BLaER1 (cell line): ENCODE measurements at regions not wholly inside any gene's neighbourhood (a gene's known extent, or its start where the extent isn't known, plus 50 kb on each side); places are given as distances from the start of the nearest gene placed in this dataset.

ENCODE experiments used
- H3K27ac ChIP-seq: shearing (Covaris generic); formaldehyde crosslinking; 2 replicates; pipeline ENCODE4 v1.8.1; 2022
- H3K27me3 ChIP-seq: shearing (Covaris generic); formaldehyde crosslinking; 2 replicates; pipeline ENCODE4 v1.8.1; 2022
- H3K36me3 ChIP-seq: shearing (Covaris generic); formaldehyde crosslinking; 2 replicates; pipeline ENCODE4 v1.8.1; 2022
- H3K4me1 ChIP-seq: shearing (Covaris generic); formaldehyde crosslinking; 2 replicates; pipeline ENCODE4 v1.8.1; 2022
- H3K4me2 ChIP-seq: shearing (Covaris generic); formaldehyde crosslinking; 2 replicates; pipeline ENCODE4 v1.8.1; 2022
- H3K4me3 ChIP-seq: shearing (Covaris generic); formaldehyde crosslinking; 2 replicates; pipeline ENCODE4 v1.8.1; 2022
- H3K9ac ChIP-seq: shearing (Covaris generic); formaldehyde crosslinking; 2 replicates; pipeline ENCODE4 v1.8.1; 2022
- H3K9me3 ChIP-seq: shearing (Covaris generic); formaldehyde crosslinking; 2 replicates; pipeline ENCODE4 v1.8.1; 2022
- H4K20me1 ChIP-seq: shearing (Covaris generic); formaldehyde crosslinking; 2 replicates; pipeline ENCODE4 v1.8.1; 2022
- Cebpa-rat ChIP-seq: shearing (Covaris generic); IDR thresholded peaks from 2 replicates; pipeline ENCODE4 v1.8.1; 2022

- H4K20me1 ChIP-seq, result no peaks in the 10 kb centered on the region
- no peaks in the 10 kb centered on the region for H3K27me3 ChIP-seq
- H3K9ac ChIP-seq, result no peak overlapping the region
- no peaks in the 10 kb centered on the region for H3K4me1 ChIP-seq
- H3K36me3 ChIP-seq, result no peaks in the 10 kb centered on the region
- peaks cover 25% of the 10 kb centered on the region for H3K9me3 ChIP-seq
- no peak for TF ChIP-seq Cebpa-rat
- H3K4me2 ChIP-seq, result no peak overlapping the region
- H3K4me3 ChIP-seq, result no peak overlapping the region
- no peak overlapping the region for H3K27ac ChIP-seq
Observed at GRCh38 chr1:87218618-87219017, 110.1 kb upstream of the LMO4 start.

DNA sequence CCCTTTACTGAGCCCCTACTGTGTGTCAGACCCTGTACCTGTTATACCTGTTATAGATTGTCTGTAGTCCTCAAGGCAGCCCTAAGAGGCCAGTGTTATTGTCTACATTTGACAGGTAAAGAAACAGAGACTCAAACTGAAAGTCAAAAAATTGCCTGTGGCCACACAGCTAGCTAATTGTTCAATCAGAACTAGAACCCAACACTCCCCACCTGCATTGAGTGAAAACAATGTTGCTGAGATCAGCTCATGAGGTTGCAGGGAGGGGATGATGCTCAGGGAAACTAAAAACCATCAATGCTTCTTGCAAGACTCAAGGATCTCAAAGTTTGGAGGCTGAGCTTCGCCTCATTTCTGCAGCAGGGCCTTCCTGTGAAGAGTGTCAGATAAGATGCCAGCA lies 109.5 kb upstream of the LMO4 start:
- H3K27ac ChIP-seq, result no peak overlapping the region
- H3K4me2 ChIP-seq, result no peak overlapping the region
- no peaks in the 10 kb centered on the region for H3K36me3 ChIP-seq
- H3K4me1 ChIP-seq, result no peaks in the 10 kb centered on the region
- H3K4me3 ChIP-seq, result no peak overlapping the region
- no peaks in the 10 kb centered on the region for H3K27me3 ChIP-seq
- H4K20me1 ChIP-seq, result no peaks in the 10 kb centered on the region
- H3K9me3 ChIP-seq, result peaks cover 25% of the 10 kb centered on the region
- TF ChIP-seq Cebpa-rat, result no peak
- no peak overlapping the region for H3K9ac ChIP-seq

- peaks cover 23% of the 10 kb centered on the region for H3K9me3 ChIP-seq
- H3K4me3 ChIP-seq, result no peak overlapping the region
- no peak overlapping the region for H3K4me2 ChIP-seq
- H3K27ac ChIP-seq, result no peak overlapping the region
- no peak overlapping the region for H3K9ac ChIP-seq
- no peaks in the 10 kb centered on the region for H4K20me1 ChIP-seq
- TF ChIP-seq Cebpa-rat, result no peak
- H3K4me1 ChIP-seq, result peaks cover 3% of the 10 kb centered on the region
- H3K27me3 ChIP-seq, result no peaks in the 10 kb centered on the region
- no peaks in the 10 kb centered on the region for H3K36me3 ChIP-seq
Observed at GRCh38 chr1:87219626-87220025, 109.1 kb upstream of the LMO4 start.

DNA sequence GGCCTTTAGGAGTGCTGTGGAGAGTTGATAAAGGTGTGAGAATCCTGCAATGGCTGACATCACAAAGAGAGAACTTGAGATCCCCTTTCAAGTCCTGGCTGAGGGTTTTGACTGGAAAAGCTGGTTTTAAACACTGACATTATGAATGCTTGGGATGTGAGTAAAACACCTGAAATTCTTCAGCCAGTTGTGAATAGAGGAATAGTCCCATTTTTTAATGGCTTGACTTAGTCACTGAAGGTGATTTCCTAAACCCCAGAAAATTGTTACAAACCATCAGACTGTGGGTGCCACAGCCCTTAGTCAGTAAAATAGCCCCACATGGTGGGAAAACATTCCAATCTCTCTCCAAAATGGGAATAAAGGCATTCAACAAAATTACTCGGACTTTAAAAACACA lies 107.7 kb upstream of the LMO4 start:
- Histone ChIP-seq H3K27me3 (no peaks in the 10 kb centered on the region), H3K4me3 (no peak overlapping the region), H4K20me1 (no peaks in the 10 kb centered on the region), H3K36me3 (no peaks in the 10 kb centered on the region), H3K4me2 (no peak overlapping the region), H3K4me1 (peaks cover 17% of the 10 kb centered on the region), H3K9ac (no peak overlapping the region), H3K27ac (no peak overlapping the region), H3K9me3 (peaks cover 10% of the 10 kb centered on the region)
- no peak for TF ChIP-seq Cebpa-rat

DNA sequence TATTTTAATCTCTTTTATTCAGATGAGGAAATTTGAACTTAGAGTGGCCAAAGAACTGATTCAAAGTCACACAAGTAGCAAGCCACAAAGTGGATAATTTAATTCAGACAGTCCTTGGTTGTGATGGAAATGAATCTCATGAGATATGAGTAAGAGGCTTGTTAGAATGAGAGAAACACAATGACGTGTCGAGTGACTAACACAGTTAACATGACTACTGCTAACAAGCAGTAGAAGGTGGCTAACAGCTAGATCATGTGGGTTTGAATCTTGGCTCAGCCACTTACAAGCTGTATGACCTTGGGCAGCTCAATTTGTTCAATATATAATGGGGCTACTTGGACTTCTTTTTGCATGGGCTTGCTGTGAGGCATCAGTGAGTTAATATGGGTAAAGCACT lies 104.5 kb upstream of the LMO4 start:
- TF ChIP-seq Cebpa-rat, result no peak
- Histone ChIP-seq H3K4me2 (no peak overlapping the region), H3K9ac (no peak overlapping the region), H3K27ac (no peak overlapping the region), H3K36me3 (no peaks in the 10 kb centered on the region), H3K9me3 (peaks cover 8% of the 10 kb centered on the region; the same call in 1 of the 2 replicates), H3K4me3 (no peak overlapping the region), H4K20me1 (no peaks in the 10 kb centered on the region), H3K4me1 (peaks cover 27% of the 10 kb centered on the region), H3K27me3 (no peaks in the 10 kb centered on the region)

DNA sequence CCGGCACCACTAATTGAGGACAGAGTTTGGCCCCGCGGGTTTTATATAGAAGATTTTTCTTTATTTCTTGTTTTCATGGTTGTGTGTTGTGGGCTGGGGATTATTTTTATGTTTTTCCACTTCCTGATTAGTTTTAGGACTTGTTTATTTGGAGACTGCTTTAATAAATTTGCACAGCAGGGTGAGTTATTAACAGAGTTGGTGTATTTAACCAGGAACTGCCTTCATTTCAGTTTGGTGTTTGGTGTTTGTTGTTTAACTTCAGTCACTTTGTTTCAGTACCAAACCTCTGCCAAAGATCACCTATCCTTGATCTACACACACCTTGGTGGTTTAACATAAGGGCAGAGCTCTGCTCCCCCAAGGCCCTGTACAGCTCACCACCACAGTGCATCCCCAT lies 103.5 kb upstream of the LMO4 start:
- peak overlapping the region; percentile 66 for H3K4me2 ChIP-seq
- no peaks in the 10 kb centered on the region for H4K20me1 ChIP-seq
- no peaks in the 10 kb centered on the region for H3K36me3 ChIP-seq
- TF ChIP-seq Cebpa-rat, result no peak
- peaks cover 27% of the 10 kb centered on the region for H3K4me1 ChIP-seq
- no peak overlapping the region for H3K4me3 ChIP-seq
- no peaks in the 10 kb centered on the region for H3K27me3 ChIP-seq
- H3K9ac ChIP-seq, result no peak overlapping the region
- H3K27ac ChIP-seq, result 0 out of 2 replicates have a peak overlapping the region, but pooled peaks have one; percentile 15
- peaks cover 8% of the 10 kb centered on the region; the same call in 1 of the 2 replicates for H3K9me3 ChIP-seq

- Histone ChIP-seq H3K4me3 (no peak overlapping the region), H4K20me1 (no peaks in the 10 kb centered on the region), H3K27ac (peak overlapping the region; percentile 35; the same call in 1 of the 2 replicates), H3K36me3 (no peaks in the 10 kb centered on the region), H3K9me3 (peaks cover 8% of the 10 kb centered on the region; the same call in 1 of the 2 replicates), H3K4me2 (peak overlapping the region; percentile 66), H3K4me1 (peaks cover 38% of the 10 kb centered on the region), H3K9ac (no peak overlapping the region), H3K27me3 (no peaks in the 10 kb centered on the region)
- no peak for TF ChIP-seq Cebpa-rat
Observed at GRCh38 chr1:87226341-87226760, 102.3 kb upstream of the LMO4 start.

DNA sequence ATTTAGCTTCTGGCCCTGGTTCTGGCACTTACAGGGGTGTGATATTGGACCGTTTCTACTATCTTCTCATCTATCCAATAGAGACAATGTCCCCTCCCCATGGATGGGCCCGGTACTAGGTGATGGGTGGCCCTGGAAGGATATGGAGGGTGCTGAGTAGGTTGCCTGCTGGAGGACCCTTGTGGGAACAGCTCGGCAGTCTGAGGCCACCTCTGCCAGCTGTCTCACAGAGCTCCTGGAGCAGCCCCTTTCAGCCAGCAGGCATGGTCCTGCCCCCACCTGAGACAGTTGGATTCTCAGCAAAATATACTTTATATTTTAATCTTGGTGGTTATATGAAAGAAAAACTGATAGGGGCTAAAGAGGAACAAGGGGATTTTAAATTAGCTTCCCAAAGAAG lies 101.0 kb upstream of the LMO4 start:
- Histone ChIP-seq H3K4me1 (peaks cover 51% of the 10 kb centered on the region), H4K20me1 (no peaks in the 10 kb centered on the region), H3K27me3 (no peaks in the 10 kb centered on the region)

GRCh38 chr1:87230501-87230900 lies 98.2 kb upstream of the LMO4 start:
- no peak for TF ChIP-seq Cebpa-rat
- no peak overlapping the region for H3K9ac ChIP-seq

More for the DNA sequence above, 101.0 kb upstream of the LMO4 start:
- no peaks in the 10 kb centered on the region for H3K36me3 ChIP-seq
- no peak overlapping the region for H3K4me3 ChIP-seq
- no peak for TF ChIP-seq Cebpa-rat
- H3K4me2 ChIP-seq, result no peak overlapping the region
- H3K9me3 ChIP-seq, result peaks cover 8% of the 10 kb centered on the region; the same call in 1 of the 2 replicates
- H3K9ac ChIP-seq, result no peak overlapping the region
- H3K27ac ChIP-seq, result no peak overlapping the region

DNA sequence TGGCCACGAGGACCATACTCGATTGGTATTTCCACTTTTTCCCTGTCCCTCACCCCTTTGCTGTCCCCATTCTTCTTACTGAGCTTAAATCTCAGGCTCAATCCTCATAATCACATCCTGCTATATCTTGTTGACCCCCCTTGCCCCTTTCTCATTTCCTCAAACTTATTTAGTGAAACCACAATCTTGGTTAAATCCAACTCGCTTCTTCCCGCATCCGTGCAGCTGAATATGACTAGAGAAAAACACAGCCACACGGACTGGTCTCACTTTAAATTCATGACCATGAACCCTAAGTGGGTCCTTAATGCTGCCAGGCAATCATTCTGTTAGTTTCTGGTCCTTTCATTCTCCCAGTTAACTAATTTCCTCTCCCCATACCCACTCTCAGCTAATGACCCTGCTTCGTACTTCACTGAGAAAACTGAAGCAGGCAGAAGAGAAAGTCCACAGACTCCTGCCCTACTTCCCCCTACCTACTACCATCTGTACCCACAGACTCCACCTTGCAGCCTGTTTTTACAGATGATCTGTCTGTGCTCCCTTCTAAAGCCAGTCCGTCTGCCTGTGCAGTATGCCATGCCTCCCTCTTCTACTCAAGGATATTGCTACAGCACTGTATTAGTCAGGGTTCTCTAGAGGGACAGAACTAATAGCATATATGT lies 96.8 kb upstream of the LMO4 start:
- Histone ChIP-seq H3K36me3 (no peaks in the 10 kb centered on the region), H3K4me1 (peaks cover 34% of the 10 kb centered on the region), H3K27ac (peak overlapping the region; percentile 33; the same call in 1 of the 2 replicates), H3K9me3 (peaks cover 8% of the 10 kb centered on the region; the same call in 1 of the 2 replicates), H3K27me3 (no peaks in the 10 kb centered on the region), H3K4me2 (peak overlapping the region; percentile 77), H3K9ac (no peak overlapping the region; the same call in 1 of the 2 replicates), H3K4me3 (no peak overlapping the region), H4K20me1 (no peaks in the 10 kb centered on the region)
- TF ChIP-seq Cebpa-rat, result no peak

More at GRCh38 chr1:87230501-87230900, 98.2 kb upstream of the LMO4 start:
- H3K36me3 ChIP-seq, result no peaks in the 10 kb centered on the region
- H3K4me2 ChIP-seq, result peak overlapping the region; percentile 77; the same call in 1 of the 2 replicates
- no peak overlapping the region; the same call in 1 of the 2 replicates for H3K27ac ChIP-seq
- peaks cover 8% of the 10 kb centered on the region; the same call in 1 of the 2 replicates for H3K9me3 ChIP-seq
- H4K20me1 ChIP-seq, result no peaks in the 10 kb centered on the region
- H3K27me3 ChIP-seq, result no peaks in the 10 kb centered on the region
- no peak overlapping the region for H3K4me3 ChIP-seq
- H3K4me1 ChIP-seq, result peaks cover 48% of the 10 kb centered on the region
